Glomerular endothelial cell (primary cell): ENCODE measurements at regions not wholly inside any gene's neighbourhood (a gene's known extent, or its start where the extent isn't known, plus 50 kb on each side); places are given as distances from the start of the nearest gene placed in this dataset.

ENCODE experiments used
- DNase-seq: peaks from one replicate; pipeline ENCODE4 v3.0.0-alpha.2; 2011; ENCODE audit warnings: low read depth, low spot score; ENCODE audit errors: extremely low read depth

- DNase-seq, result peak; percentile 55
Observed at GRCh38 chr11:106399076-106399511, 321.6 kb downstream of the AASDHPPT start.

GRCh38 chr11:106399624-106400023, 322.2 kb downstream of the AASDHPPT start:
- no peak for DNase-seq

DNA sequence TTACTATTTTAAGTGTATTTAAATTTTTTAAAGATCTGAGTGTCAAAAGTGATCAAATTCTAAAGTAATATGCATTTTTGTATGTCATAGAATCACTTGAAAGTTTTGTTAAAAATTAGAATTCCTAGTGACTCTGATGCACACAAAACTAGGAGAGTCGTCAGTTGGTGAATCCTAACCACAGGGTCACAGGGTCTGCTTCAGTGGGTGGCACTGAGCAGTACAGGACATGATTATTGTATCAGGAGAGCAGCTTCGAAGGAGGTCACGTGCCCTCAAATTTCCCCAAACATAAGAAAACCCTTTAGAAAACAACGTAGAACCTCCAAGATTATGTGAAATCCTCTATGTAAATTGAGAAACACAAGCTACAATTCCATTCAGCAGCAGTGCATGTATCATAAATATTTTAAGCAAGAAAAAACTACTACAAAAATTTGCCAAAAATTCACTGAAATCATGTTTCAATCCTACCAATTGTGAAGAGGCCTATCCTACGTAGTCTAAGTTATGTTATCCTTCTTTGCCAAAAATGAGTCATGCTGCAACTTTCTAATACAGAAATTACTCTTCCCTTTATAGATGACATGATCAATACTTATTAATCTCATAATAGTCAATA, 323.6 kb downstream of the AASDHPPT start:
- no peak for DNase-seq

- DNase-seq, result no peak
Observed at GRCh38 chr11:106403751-106404150, 326.3 kb downstream of the AASDHPPT start.

DNA sequence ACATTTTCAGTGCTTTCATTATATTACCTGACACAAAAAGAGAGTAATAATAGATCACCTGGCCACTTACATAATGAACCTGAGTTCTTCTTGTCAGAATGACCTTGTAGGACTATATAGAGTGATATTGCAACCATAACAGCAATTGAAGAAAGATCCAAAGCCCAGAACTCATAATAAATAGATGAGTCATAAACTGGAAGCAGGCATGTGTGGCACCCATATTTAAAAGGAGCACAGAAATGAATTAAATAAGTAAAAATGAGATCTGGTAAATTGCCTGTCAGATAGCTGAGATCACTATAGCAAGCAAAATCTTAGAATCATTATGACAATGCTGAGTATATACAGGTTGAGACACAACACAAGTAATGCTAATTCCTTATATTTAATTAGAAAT, 331.8 kb downstream of the AASDHPPT start:
- DNase-seq, result no peak

GRCh38 chr11:106409671-106410070, 332.2 kb downstream of the AASDHPPT start:
- no peak for DNase-seq

- no peak for DNase-seq
Observed at GRCh38 chr11:106410902-106411301, 333.4 kb downstream of the AASDHPPT start.

DNA sequence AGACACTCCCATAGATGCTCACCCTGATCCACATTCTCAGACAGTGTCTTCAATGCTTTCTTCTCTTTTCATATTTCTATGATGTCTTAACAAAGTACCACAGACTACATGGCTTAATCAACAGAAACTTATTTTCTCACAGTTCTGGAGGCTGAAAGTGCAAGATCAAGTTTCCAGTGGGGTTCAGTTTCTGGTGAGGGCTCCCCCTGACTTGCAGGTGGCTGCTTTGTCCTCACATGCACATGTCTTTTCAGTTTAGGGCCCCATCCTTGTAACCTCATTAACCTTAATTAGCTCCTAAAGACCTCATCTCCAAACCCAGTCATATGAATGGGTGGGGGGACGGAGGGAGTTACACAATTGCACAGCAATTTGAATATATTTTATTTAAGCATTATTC, 335.8 kb downstream of the AASDHPPT start:
- no peak for DNase-seq

DNA sequence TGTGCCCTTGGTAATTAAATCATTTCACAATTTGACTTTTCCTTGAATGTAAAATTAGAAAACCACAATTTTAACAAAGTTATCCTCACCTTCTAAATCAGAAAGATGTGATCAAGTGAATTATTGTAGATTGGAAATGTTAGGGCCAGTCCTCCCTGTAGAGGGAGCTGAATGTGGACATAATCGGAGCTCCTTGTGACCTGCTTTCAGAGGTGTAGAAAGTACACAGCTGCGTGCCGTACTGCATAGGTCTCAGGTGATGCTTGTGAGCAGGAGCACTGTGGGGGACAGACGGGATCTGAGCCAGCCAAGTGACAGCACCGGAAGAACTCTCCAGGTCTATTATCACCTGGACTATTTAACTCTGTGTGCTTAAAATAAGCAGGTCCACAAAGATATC, 338.0 kb downstream of the AASDHPPT start:
- DNase-seq, result no peak

DNA sequence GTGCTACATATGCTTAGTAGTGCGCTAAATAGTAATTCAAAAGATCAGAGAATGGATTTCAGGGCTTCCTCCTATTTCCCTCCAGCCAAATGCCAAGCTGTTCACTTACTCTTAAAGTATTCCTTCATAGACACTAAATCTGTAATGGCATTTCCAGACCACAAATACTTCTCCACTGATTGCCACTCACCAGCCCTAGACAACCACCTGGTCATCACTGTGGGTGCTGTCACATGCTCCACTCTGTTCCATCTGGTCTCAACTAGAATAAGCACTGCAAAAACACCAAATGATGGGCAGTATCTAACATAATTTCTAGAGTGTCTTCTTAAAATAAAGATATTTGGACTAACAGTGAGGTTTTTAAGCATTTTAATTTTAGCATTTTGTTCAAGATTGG, 341.3 kb downstream of the AASDHPPT start:
- DNase-seq, result no peak

GRCh38 chr11:106420048-106420665, 342.7 kb downstream of the AASDHPPT start:
- DNase-seq, result no peak

GRCh38 chr11:106420686-106421085, 343.2 kb downstream of the AASDHPPT start:
- no peak for DNase-seq

DNA sequence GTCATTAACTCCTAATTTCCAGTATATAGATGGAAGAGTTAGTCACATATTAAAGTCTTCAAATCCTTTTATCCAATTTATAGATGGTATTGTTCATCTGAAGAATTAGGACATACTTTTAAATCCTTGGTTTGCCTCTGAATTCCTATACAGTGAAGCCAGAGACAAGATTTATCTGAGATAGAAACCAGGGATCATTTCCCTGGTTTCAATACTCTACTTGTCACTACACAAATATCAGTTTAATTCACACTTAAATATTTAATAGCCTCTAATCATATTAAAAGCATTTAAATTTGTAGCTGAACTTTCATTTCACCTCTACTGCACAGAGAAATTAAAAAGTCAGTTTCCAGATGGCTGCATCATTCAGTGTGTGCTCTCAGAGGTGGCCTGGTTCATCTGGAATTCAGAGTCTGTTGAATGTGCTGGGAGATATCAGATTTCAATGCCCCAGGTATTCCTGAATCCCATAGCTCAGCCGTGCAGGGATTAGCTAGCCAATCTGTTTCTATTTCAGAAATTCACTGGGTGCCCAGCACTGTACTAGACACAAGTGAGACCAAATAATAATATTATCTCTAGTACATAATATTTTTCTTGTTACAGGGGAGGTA, 344.3 kb downstream of the AASDHPPT start:
- DNase-seq, result no peak

GRCh38 chr11:106422583-106422982, 345.1 kb downstream of the AASDHPPT start:
- no peak for DNase-seq

- DNase-seq, result peak; percentile 7
Observed at GRCh38 chr11:106424111-106424510, 346.6 kb downstream of the AASDHPPT start.

- DNase-seq, result no peak
Observed at GRCh38 chr11:106425819-106426218, 348.4 kb downstream of the AASDHPPT start.

DNA sequence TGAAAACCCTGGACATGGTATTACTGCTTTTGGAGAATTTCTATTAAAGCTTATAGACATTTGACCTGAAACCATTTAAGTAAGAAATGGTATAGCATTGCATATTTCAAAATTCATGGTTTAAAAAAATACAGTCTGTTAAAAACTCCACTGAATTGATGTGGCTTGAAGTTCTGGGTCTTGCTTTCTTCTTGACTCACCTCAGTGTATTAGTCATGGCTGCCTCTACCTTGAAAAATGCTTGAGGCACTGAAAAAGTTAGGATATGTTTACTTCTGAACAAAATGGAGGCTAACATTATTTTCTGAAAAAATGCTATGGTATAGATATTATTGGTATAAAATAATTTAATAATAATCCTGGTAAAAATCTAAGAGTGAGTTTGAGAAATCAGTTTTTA, 349.2 kb downstream of the AASDHPPT start:
- no peak for DNase-seq

- DNase-seq, result no peak
Observed at GRCh38 chr11:106427736-106428135, 350.3 kb downstream of the AASDHPPT start.

- DNase-seq, result no peak
Observed at GRCh38 chr11:106442032-106442431, 364.6 kb downstream of the AASDHPPT start.

DNA sequence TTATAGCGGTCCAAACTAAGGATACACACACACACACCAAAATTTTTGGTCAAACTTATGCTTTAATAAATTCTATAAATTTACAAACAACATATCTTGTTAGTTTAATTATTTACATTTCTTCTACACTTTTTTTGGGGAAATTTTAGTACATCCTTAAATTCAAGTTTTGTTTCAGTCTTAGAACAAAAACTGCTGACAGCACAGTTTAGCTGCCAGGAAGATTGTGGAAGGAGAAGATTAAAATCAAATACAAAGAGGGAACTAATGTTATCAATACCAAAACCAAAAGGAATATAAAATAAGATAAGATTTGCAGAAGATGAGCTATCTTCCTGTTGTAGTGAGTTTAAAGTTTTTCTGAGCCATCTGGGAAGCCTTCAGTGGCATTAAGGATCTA, 368.8 kb downstream of the AASDHPPT start:
- DNase-seq, result no peak

DNA sequence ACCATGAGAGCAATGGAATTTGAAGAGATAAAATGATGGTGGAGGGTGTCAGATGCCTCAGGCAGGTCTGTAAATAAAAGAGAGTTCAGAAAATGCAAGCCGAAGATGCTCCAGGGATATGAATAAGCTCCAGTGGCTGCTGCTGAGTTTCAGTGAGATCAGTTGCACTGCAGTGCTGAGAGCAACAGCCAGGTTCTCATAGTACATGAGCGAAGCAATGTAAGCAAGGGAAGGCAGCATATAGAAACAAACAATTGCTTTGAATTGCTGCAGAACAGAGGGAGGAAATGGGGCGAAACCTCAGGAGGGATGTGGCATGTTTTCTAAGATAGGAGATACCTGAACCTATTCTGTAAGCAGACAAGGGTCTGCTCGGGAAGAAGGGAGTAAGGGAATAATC, 369.5 kb downstream of the AASDHPPT start:
- DNase-seq, result no peak

DNA sequence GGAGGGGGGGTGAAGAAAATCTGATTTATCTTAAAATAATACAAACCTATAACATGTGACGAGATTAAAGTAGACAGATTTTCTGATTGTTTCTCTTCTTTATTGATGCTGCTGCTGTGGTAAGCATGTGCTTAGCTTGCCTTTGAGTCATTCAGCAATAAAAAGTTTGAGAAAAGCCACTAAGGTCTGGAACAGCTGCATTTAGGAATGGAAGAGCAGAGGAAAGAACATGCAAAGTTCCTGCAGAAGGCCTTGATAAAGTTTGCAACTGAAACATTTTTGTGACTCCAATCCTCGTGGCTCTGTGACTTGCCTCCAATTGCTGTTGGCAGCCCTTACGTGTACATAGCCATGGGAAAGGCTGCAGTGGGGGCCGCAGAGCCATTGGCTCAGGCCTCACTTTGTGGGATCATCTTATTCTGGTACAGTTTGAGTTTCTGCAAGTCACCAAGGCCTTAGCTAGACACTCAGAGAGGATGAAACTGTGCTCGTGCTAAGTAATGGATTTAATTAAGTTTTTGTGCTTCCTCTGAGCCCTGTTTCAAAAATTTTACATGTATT, 370.2 kb downstream of the AASDHPPT start:
- no peak for DNase-seq
